A172 (cell line): ENCODE measurements at regions not wholly inside any gene's neighbourhood (a gene's known extent, or its start where the extent isn't known, plus 50 kb on each side); places are given as distances from the start of the nearest gene placed in this dataset.

ENCODE experiments used
- DNase-seq: peaks from one replicate; pipeline ENCODE4 v3.0.0-alpha.2; 2015; ENCODE audit warnings: low spot score

GRCh38 chr18:2168022-2168421 lies 403.3 kb downstream of the METTL4 start:
- DNase-seq: no peak

- DNase-seq: no peak
These were observed 401.6 kb downstream of the METTL4 start for GRCh38 chr18:2169656-2170055.

GRCh38 chr18:2171840-2172625 lies 399.3 kb downstream of the METTL4 start:
- no peak for DNase-seq

GRCh38 chr18:2172881-2173280 lies 398.4 kb downstream of the METTL4 start:
- DNase-seq: no peak

- DNase-seq: peak; percentile 86
These were observed 397.8 kb downstream of the METTL4 start for GRCh38 chr18:2173486-2173885.

- DNase-seq: no peak
These were observed 393.3 kb downstream of the METTL4 start for GRCh38 chr18:2178036-2178435.

GRCh38 chr18:2179498-2180183 lies 391.7 kb downstream of the METTL4 start:
- no peak for DNase-seq

- DNase-seq: no peak
These were observed 390.7 kb downstream of the METTL4 start for GRCh38 chr18:2180586-2180985.

GRCh38 chr18:2183432-2183831 lies 387.9 kb downstream of the METTL4 start:
- no peak for DNase-seq

- no peak for DNase-seq
These were observed 384.3 kb downstream of the METTL4 start for GRCh38 chr18:2186967-2187366.

- no peak for DNase-seq
These were observed 383.0 kb downstream of the METTL4 start for GRCh38 chr18:2188258-2188657.

- DNase-seq: no peak
These were observed 380.0 kb downstream of the METTL4 start for GRCh38 chr18:2191180-2191790.

GRCh38 chr18:2192562-2192961 lies 378.7 kb downstream of the METTL4 start:
- no peak for DNase-seq

GRCh38 chr18:2197946-2198345 lies 373.4 kb downstream of the METTL4 start:
- DNase-seq: peak; percentile 62

- no peak for DNase-seq
These were observed 372.2 kb downstream of the METTL4 start for GRCh38 chr18:2199060-2199459.

- DNase-seq: no peak
These were observed 370.2 kb downstream of the METTL4 start for GRCh38 chr18:2201036-2201600.

GRCh38 chr18:2204736-2205135 lies 366.6 kb downstream of the METTL4 start:
- no peak for DNase-seq

GRCh38 chr18:2207294-2207693 lies 364.0 kb downstream of the METTL4 start:
- no peak for DNase-seq

- no peak for DNase-seq
These were observed 358.6 kb downstream of the METTL4 start for GRCh38 chr18:2212598-2213205.

GRCh38 chr18:2213905-2214304 lies 357.4 kb downstream of the METTL4 start:
- no peak for DNase-seq

GRCh38 chr18:2217356-2217755 lies 353.9 kb downstream of the METTL4 start:
- DNase-seq: no peak

GRCh38 chr18:2218101-2218500 lies 353.2 kb downstream of the METTL4 start:
- DNase-seq: no peak
